ENCODE measurements at regions not wholly inside any gene's neighbourhood (a gene's known extent, or its start where the extent isn't known, plus 50 kb on each side); places are given as distances from the start of the nearest gene placed in this dataset.

DNA sequence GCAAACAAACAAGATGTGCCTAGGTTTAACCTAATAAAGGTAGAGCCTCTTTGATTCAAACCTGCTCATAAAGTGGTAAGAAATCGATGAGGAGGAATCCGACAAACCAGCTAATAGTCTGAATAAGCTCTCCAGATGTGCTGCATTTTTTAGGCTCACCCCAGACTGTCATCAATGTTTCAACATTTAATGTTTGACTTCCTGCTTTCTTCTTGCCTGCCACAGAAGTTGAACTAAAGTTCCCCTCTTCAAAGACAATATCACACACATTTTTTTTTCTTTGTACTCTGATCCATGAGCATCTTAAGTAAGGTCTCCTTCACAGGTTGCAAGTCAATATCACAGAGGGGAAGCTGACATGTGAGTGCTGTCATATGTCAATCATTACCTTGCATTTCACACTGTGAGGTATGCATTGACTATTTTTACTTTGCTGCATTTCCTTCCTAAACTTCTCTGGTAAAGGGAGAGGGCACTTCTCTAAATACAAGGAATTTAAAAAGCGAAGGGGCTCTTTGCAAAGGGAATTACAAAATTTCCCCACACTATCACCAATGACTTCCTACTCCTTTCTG, 172.3 kb upstream of the MCTP2 start:
- no peak overlapping the region for H4K8ac ChIP-seq (ENCODE audit: extremely low read depth, insufficient read depth, low read length)
- H3K56ac ChIP-seq (replicated peaks; ENCODE audit: insufficient read length, low read depth, low read length) = no peak overlapping the region
- H3K18ac ChIP-seq (ENCODE audit: extremely low read depth, low read length) = no peak overlapping the region
- no peaks in the 10 kb centered on the region for H3K23me2 ChIP-seq (ENCODE audit: low read depth, low read length)
- H3K9ac ChIP-seq (replicated peaks in 1 of 4; ENCODE audit: extremely low read depth in 1 of 4, low read depth in 3 of 4, low read length in 3 of 4) = no peak overlapping the region
- H2AK5ac ChIP-seq (ENCODE audit: low read depth, low read length) = no peak overlapping the region
- H3K14ac ChIP-seq (ENCODE audit: insufficient read length) = no peak overlapping the region
- ChIA-PET CTCF (ENCODE audit: partially characterized antibody) (interaction anchor here (0.8 to 1.6 kb wide), 3 partner anchors 11 to 530 kb away, joined by 3 to 5 read pairs (median 3); no protein-coding TSS in a partner anchor), POLR2A (ENCODE audit: partially characterized antibody) (no interaction called here)
- no peaks in the 10 kb centered on the region for H3K9me3 ChIP-seq (ENCODE audit: insufficient read depth in 2 of 2, low read depth in 1 of 2, low read length in 1 of 2)
- no peak overlapping the region for H4K5ac ChIP-seq (ENCODE audit: insufficient read length, low read depth, low read length)
- H3K27ac ChIP-seq (ENCODE audit: low read depth, low read length) = no peak overlapping the region
- DNase-seq (ENCODE audit: low read depth in 1 of 2, low spot score in 2 of 2) (no peak), FAIRE-seq (no peak)
- H3K27me3 ChIP-seq (replicated peaks in 1 of 4; ENCODE audit: control insufficient read depth in 3 of 4, extremely low read depth in 1 of 4, insufficient read depth in 3 of 4, low read length in 3 of 4) = no peaks in the 10 kb centered on the region
- H2BK20ac ChIP-seq (ENCODE audit: low read length) = no peak overlapping the region
- no peak overlapping the region for H2BK15ac ChIP-seq (ENCODE audit: low read length)
- H3K4me3 ChIP-seq (ENCODE audit: extremely low read depth in 1 of 4, insufficient read depth in 2 of 4, low read depth in 3 of 4, low read length in 4 of 4) = no peak overlapping the region
- H2BK12ac ChIP-seq (ENCODE audit: low read depth, low read length) = no peak overlapping the region
- H2AFZ ChIP-seq (ENCODE audit: low read length) = no peak overlapping the region
- no peaks in the 10 kb centered on the region for H3K36me3 ChIP-seq (ENCODE audit: control insufficient read depth in 2 of 4, insufficient read depth in 4 of 4, low read length in 3 of 4)
- H4K91ac ChIP-seq (replicated peaks; ENCODE audit: insufficient read length, low read length) = no peak overlapping the region
- no peaks in the 10 kb centered on the region for H3K4me1 ChIP-seq (replicated peaks in 1 of 4; ENCODE audit: control insufficient read depth in 3 of 4, insufficient read depth in 4 of 4, low read length in 3 of 4)
- H3K4ac ChIP-seq (replicated peaks; ENCODE audit: insufficient read length, low read depth, low read length) = no peak overlapping the region
- H3K23ac ChIP-seq (ENCODE audit: insufficient read length) = no peak overlapping the region
- H2BK120ac ChIP-seq (replicated peaks; ENCODE audit: low read depth, low read length) = no peak overlapping the region
- H3K4me2 ChIP-seq (ENCODE audit: insufficient read depth in 1 of 2, low read depth in 2 of 2, low read length in 2 of 2) = no peak overlapping the region
- no peaks in the 10 kb centered on the region for H3K79me1 ChIP-seq (ENCODE audit: low read depth, low read length)
- no peak overlapping the region for H2BK5ac ChIP-seq (ENCODE audit: low read depth, low read length)
- H3K79me2 ChIP-seq (ENCODE audit: control insufficient read depth in 1 of 2, insufficient read depth in 2 of 2, low read length in 2 of 2) = no peaks in the 10 kb centered on the region
- WGBS, 2 experiments (ENCODE audit: extremely low coverage in 1 of 2, insufficient coverage in 1 of 2, insufficient read length in 1 of 2, insufficient replicate concordance in 2 of 2, low coverage in 1 of 2, low lambda C conversion rate in 2 of 2, missing lambda C conversion rate in 1 of 2) = 93% methylated on average over 3 of the region's 3 CpGs; no CpG with 5 or more reads in 1 of the 2 experiments
- no peaks in the 10 kb centered on the region for H4K20me1 ChIP-seq (replicated peaks in 1 of 2; ENCODE audit: control insufficient read depth in 1 of 2, insufficient read depth in 2 of 2, low read length in 2 of 2)
- no peak for TF ChIP-seq TAF7 (optimal IDR thresholded peaks at IDR 0.05; ENCODE audit: borderline replicate concordance, low read depth, low read length)
- TF ChIP-seq TCF12 (IDR thresholded peaks at IDR 0.05; ENCODE audit: low read depth, low read length) = no peak
- TF ChIP-seq, protein P1, sequence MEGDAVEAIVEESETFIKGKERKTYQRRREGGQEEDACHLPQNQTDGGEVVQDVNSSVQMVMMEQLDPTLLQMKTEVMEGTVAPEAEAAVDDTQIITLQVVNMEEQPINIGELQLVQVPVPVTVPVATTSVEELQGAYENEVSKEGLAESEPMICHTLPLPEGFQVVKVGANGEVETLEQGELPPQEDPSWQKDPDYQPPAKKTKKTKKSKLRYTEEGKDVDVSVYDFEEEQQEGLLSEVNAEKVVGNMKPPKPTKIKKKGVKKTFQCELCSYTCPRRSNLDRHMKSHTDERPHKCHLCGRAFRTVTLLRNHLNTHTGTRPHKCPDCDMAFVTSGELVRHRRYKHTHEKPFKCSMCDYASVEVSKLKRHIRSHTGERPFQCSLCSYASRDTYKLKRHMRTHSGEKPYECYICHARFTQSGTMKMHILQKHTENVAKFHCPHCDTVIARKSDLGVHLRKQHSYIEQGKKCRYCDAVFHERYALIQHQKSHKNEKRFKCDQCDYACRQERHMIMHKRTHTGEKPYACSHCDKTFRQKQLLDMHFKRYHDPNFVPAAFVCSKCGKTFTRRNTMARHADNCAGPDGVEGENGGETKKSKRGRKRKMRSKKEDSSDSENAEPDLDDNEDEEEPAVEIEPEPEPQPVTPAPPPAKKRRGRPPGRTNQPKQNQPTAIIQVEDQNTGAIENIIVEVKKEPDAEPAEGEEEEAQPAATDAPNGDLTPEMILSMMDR (IDR thresholded peaks at IDR 0.05; ENCODE audit: control extremely low read depth in 1 of 3, insufficient read depth in 1 of 3, low read depth in 1 of 3, low read length in 3 of 3) = no peak
- TF ChIP-seq EGR1 (IDR thresholded peaks at IDR 0.05; ENCODE audit: borderline replicate concordance, low read depth, low read length) = no peak
- no peak for TF ChIP-seq RBBP5 (IDR thresholded peaks at IDR 0.05; ENCODE audit: borderline replicate concordance, low read depth, low read length)
- no peak for TF ChIP-seq TBP (IDR thresholded peaks at IDR 0.05; ENCODE audit: low read depth, low read length)
- no peak for TF ChIP-seq BCL11A (IDR thresholded peaks at IDR 0.05; ENCODE audit: low read depth in 2 of 2, low read length in 2 of 2)
- no peak for TF ChIP-seq CHD2 (IDR thresholded peaks at IDR 0.05; ENCODE audit: low read length)
- no peak for TF ChIP-seq SIN3A (conservative IDR thresholded peaks at IDR 0.05 in 1 of 2, IDR thresholded peaks at IDR 0.05 in 1 of 2; ENCODE audit: low read depth in 1 of 2, low read length in 2 of 2)
- TF ChIP-seq RAD21 (IDR thresholded peaks at IDR 0.05 in 1 of 2, conservative IDR thresholded peaks at IDR 0.05 in 1 of 2; ENCODE audit: low read depth in 2 of 2, low read length in 2 of 2) = no peak
- TF ChIP-seq KDM4A (IDR thresholded peaks at IDR 0.05; ENCODE audit: low read depth, low read length, severe bottlenecking) = no peak

All from H1 (cell line).